ENCODE measurements at regions not wholly inside any gene's neighbourhood (a gene's known extent, or its start where the extent isn't known, plus 50 kb on each side); places are given as distances from the start of the nearest gene placed in this dataset.
"Not testable (repeated sequence)": the region's sequence is repeated elsewhere in the genome, so short reads cannot be mapped to it uniquely, and the experiment has no call there.

GRCh38 chr5:113749334-113749733, 235.8 kb downstream of the YTHDC2 start:
- no peak overlapping the region for H3K4me3 ChIP-seq (ENCODE audit: low read depth, low read length)
- DNase-seq (ENCODE audit: low read depth), result no peak
- TF ChIP-seq CTCF (IDR thresholded peaks at IDR 0.05; ENCODE audit: control insufficient read depth, extremely low read depth, insufficient read depth), result no peak

- DNase-seq (ENCODE audit: low read depth); H3K4me3 ChIP-seq (ENCODE audit: low read depth, low read length): not testable (repeated sequence)
These were observed 239.7 kb downstream of the YTHDC2 start for GRCh38 chr5:113753182-113753581.

- no peak overlapping the region for H3K4me3 ChIP-seq (ENCODE audit: low read depth, low read length)
- DNase-seq (ENCODE audit: low read depth), result no peak
- no peak for TF ChIP-seq CTCF (IDR thresholded peaks at IDR 0.05; ENCODE audit: control insufficient read depth, extremely low read depth, insufficient read depth)
These were observed 242.0 kb downstream of the YTHDC2 start for GRCh38 chr5:113755516-113755915.

- no peak overlapping the region for H3K4me3 ChIP-seq (ENCODE audit: low read depth, low read length)
- TF ChIP-seq CTCF (IDR thresholded peaks at IDR 0.05; ENCODE audit: control insufficient read depth, extremely low read depth, insufficient read depth), result no peak
- no peak for DNase-seq (ENCODE audit: low read depth)
These were observed 244.0 kb downstream of the YTHDC2 start for GRCh38 chr5:113757508-113757907.

- H3K4me3 ChIP-seq (ENCODE audit: low read depth, low read length), result no peak overlapping the region
- TF ChIP-seq CTCF (IDR thresholded peaks at IDR 0.05; ENCODE audit: control insufficient read depth, extremely low read depth, insufficient read depth), result no peak
- DNase-seq (ENCODE audit: low read depth), result no peak
These were observed 246.0 kb downstream of the YTHDC2 start for GRCh38 chr5:113759505-113759904.

GRCh38 chr5:113760486-113760885, 247.0 kb downstream of the YTHDC2 start:
- no peak overlapping the region for H3K4me3 ChIP-seq (ENCODE audit: low read depth, low read length)
- DNase-seq (ENCODE audit: low read depth), result no peak
- no peak for TF ChIP-seq CTCF (IDR thresholded peaks at IDR 0.05; ENCODE audit: control insufficient read depth, extremely low read depth, insufficient read depth)

GRCh38 chr5:113761594-113761993, 248.1 kb downstream of the YTHDC2 start:
- H3K4me3 ChIP-seq (ENCODE audit: low read depth, low read length), result no peak overlapping the region
- no peak for DNase-seq (ENCODE audit: low read depth)
- no peak for TF ChIP-seq CTCF (IDR thresholded peaks at IDR 0.05; ENCODE audit: control insufficient read depth, extremely low read depth, insufficient read depth)

GRCh38 chr5:113764382-113764781, 250.9 kb downstream of the YTHDC2 start:
- DNase-seq (ENCODE audit: low read depth), result no peak
- no peak for TF ChIP-seq CTCF (IDR thresholded peaks at IDR 0.05; ENCODE audit: control insufficient read depth, extremely low read depth, insufficient read depth)
- H3K4me3 ChIP-seq (ENCODE audit: low read depth, low read length), result no peak overlapping the region

GRCh38 chr5:113766827-113767226, 253.3 kb downstream of the YTHDC2 start:
- not testable (repeated sequence) for H3K4me3 ChIP-seq (ENCODE audit: low read depth, low read length); DNase-seq (ENCODE audit: low read depth)

All from LNCaP clone FGC (cell line).